ENCODE measurements at regions not wholly inside any gene's neighbourhood (a gene's known extent, or its start where the extent isn't known, plus 50 kb on each side); places are given as distances from the start of the nearest gene placed in this dataset.
"Not testable (repeated sequence)": the region's sequence is repeated elsewhere in the genome, so short reads cannot be mapped to it uniquely, and the experiment has no call there.

GRCh38 chr4:84224522-84224921, 274.6 kb downstream of the NKX6-1 start:
- DNase-seq (ENCODE audit: low spot score) (no peak), FAIRE-seq (no peak)

- FAIRE-seq = no peak
These were observed 277.4 kb downstream of the NKX6-1 start for GRCh38 chr4:84221704-84222103.

GRCh38 chr4:84220990-84221389, 278.1 kb downstream of the NKX6-1 start:
- no peak for FAIRE-seq
- no peak for DNase-seq (ENCODE audit: low spot score)

More at GRCh38 chr4:84221704-84222103, 277.4 kb downstream of the NKX6-1 start:
- no peak for DNase-seq (ENCODE audit: low spot score)

- DNase-seq (ENCODE audit: low spot score) = no peak
- no peak for FAIRE-seq
These were observed 279.4 kb downstream of the NKX6-1 start for GRCh38 chr4:84219656-84220055.

GRCh38 chr4:84218031-84218430, 281.1 kb downstream of the NKX6-1 start:
- DNase-seq (ENCODE audit: low spot score) (no peak), FAIRE-seq (no peak)

- DNase-seq (ENCODE audit: low spot score) (no peak), FAIRE-seq (no peak)
These were observed 283.9 kb downstream of the NKX6-1 start for GRCh38 chr4:84215217-84215616.

- not testable (repeated sequence) for DNase-seq (ENCODE audit: low spot score); FAIRE-seq
These were observed 292.9 kb downstream of the NKX6-1 start for GRCh38 chr4:84206226-84206625.

GRCh38 chr4:84189144-84189543, 309.9 kb downstream of the NKX6-1 start:
- FAIRE-seq (no peak), DNase-seq (ENCODE audit: low spot score) (no peak)

GRCh38 chr4:84179409-84179808, 319.7 kb downstream of the NKX6-1 start:
- DNase-seq (ENCODE audit: low spot score) = no peak
- no peak for FAIRE-seq

- FAIRE-seq (no peak), DNase-seq (ENCODE audit: low spot score) (no peak)
These were observed 321.1 kb downstream of the NKX6-1 start for GRCh38 chr4:84177831-84178542.

GRCh38 chr4:84176016-84176415, 323.1 kb downstream of the NKX6-1 start:
- DNase-seq (ENCODE audit: low spot score) (no peak), FAIRE-seq (no peak)

GRCh38 chr4:84171871-84172270, 327.2 kb downstream of the NKX6-1 start:
- DNase-seq (ENCODE audit: low spot score) (no peak), FAIRE-seq (no peak)

GRCh38 chr4:84167564-84167963, 331.5 kb downstream of the NKX6-1 start:
- DNase-seq (ENCODE audit: low spot score) (no peak), FAIRE-seq (no peak)

- DNase-seq (ENCODE audit: low spot score) = no peak
- no peak for FAIRE-seq
These were observed 332.0 kb downstream of the NKX6-1 start for GRCh38 chr4:84167093-84167492.

- FAIRE-seq (no peak), DNase-seq (ENCODE audit: low spot score) (no peak)
These were observed 332.6 kb downstream of the NKX6-1 start for GRCh38 chr4:84166486-84166885.

GRCh38 chr4:84164201-84164600, 334.9 kb downstream of the NKX6-1 start:
- FAIRE-seq (no peak), DNase-seq (ENCODE audit: low spot score) (no peak)

GRCh38 chr4:84159762-84160161, 339.3 kb downstream of the NKX6-1 start:
- DNase-seq (ENCODE audit: low spot score) (no peak), FAIRE-seq (no peak)

GRCh38 chr4:84158670-84159069, 340.4 kb downstream of the NKX6-1 start:
- DNase-seq (ENCODE audit: low spot score) (no peak), FAIRE-seq (no peak)

- FAIRE-seq (no peak), DNase-seq (ENCODE audit: low spot score) (no peak)
These were observed 347.5 kb downstream of the NKX6-1 start for GRCh38 chr4:84151574-84151973.

- no peak for FAIRE-seq
These were observed 348.9 kb downstream of the NKX6-1 start for GRCh38 chr4:84150177-84150576.

GRCh38 chr4:84147831-84148230, 351.3 kb downstream of the NKX6-1 start:
- DNase-seq (ENCODE audit: low spot score) = no peak
- FAIRE-seq = no peak

More at GRCh38 chr4:84150177-84150576, 348.9 kb downstream of the NKX6-1 start:
- no peak for DNase-seq (ENCODE audit: low spot score)

- DNase-seq (ENCODE audit: low spot score) = no peak
- FAIRE-seq = no peak
These were observed 352.7 kb downstream of the NKX6-1 start for GRCh38 chr4:84146300-84146959.

GRCh38 chr4:84145176-84145575, 353.9 kb downstream of the NKX6-1 start:
- no peak for FAIRE-seq
- no peak for DNase-seq (ENCODE audit: low spot score)

Data from urothelium cell line (cell line).